NCI-H524 treated with DMSO at 0.1 percent for 48 hours (cell line): ENCODE measurements at regions not wholly inside any gene's neighbourhood (a gene's known extent, or its start where the extent isn't known, plus 50 kb on each side); places are given as distances from the start of the nearest gene placed in this dataset.
"Not testable (repeated sequence)": the region's sequence is repeated elsewhere in the genome, so short reads cannot be mapped to it uniquely, and the experiment has no call there.

Experiments
- DNase-seq: peaks from one replicate; lab custom pipeline; 2025; lab: John Stamatoyannopoulos, UW

- no peak for DNase-seq
Observed at GRCh38 chr5:109575506-109575905, 114.2 kb upstream of the MAN2A1 start.

DNA sequence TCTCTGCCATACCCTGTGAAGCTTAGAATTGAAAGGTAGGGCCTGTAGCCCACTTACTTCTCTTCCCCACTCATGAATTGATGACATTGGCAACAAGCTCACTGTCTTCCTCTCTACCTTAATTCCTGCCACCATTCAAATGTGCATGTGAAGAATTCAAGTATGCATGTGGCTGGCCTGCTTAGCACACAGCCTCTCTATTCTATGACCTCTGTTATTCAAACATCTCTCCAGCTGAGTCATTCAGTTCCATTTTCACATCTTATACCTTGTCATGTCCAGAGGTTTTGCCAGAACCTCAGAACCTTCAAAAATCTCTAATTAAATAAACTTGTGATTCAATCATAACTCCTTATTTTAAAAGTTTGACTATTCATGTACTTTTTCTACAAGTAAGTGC lies 114.7 kb upstream of the MAN2A1 start:
- DNase-seq = no peak

DNA sequence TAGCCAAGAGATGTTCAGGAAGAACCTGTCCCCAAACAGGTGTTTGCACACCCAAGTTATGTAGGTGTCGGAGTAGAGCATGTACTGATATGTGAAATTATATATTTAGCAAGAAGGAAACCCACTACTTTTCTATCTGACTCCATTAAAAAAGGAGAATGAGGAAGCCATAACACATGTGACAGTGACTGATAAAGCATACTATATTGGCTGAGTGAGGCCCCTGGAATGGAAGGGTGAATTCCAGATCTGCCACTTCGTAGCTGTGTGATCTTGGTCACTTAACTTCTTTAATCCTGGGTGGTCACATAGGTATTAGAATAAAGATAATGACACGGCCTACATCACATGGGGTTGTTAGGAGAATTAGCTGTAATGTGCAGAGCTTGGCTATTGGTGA lies 116.0 kb upstream of the MAN2A1 start:
- no peak for DNase-seq

DNA sequence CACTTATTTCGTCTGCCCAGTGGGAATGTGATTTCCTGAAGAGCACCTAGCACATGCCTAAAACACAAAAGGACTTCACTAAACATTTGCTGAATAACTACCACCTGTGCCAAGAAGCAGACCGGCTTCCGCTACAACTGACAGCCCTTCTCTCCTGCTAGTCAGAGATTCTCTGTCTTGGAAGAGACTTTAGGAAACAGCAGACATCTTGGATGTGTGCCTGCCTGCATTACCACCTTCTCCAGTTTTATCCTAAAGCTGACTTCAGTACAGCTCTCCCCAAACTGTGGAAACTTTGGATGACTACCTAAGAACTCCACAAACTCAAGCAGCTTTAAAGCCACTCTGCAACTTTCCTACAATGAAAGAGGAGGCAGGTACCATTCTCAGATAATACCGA lies 116.5 kb upstream of the MAN2A1 start:
- no peak for DNase-seq

GRCh38 chr5:109571785-109572184 lies 117.9 kb upstream of the MAN2A1 start:
- DNase-seq = no peak

DNA sequence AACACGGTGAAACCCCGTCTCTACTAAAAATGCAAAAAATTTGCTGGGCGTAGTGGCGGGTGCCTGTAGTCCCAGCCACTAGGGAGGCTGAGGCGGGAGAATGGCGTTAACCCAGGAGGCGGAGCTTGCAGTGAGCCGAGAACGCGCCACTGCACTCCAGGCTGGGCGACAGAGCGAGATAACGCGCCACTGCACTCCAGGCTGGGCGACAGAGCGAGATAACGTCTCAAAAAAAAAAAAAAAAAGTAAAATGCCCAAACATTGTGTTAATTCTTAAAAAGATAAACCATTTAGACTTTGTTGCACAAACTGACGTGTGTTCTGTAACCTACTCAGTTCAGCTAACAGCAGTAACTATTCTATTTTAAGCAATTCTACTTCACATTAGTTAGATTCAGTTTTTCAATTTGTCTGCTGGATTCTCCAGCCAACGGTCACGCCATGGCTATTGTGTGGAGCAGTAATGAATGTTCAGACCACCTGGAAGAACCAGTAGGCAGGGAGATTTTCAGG lies 119.3 kb upstream of the MAN2A1 start:
- DNase-seq = no peak

DNA sequence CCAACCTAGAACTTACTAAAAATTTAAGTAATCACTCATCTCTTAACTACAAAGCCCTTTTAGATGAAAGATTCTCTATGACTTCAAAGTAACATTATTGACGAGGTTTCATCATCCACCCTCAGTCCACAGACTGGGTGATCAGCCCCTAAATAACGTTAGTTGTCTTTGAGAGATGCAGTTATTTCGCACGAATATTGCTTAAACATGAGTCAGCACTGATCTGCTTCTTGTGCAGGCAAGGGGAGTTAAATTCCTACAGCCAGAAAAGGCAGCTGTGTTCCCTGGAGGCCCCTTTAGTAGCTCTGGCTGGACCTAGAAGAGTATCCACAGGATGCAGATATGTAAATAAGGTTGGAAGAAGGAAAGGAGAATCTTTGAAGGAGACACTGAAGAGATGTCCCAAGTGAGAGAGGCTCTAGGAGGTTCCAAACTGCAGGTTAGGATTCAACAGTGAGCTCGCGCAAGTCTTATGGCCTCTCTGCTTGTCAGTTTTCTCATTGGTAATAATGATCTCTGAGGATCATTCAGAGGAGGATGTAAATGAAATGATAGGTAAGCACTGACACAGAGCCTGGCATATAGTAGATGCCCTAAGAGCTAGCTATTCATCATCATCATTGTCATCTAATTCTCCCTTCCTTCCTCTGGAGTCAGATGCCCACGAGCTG lies 122.2 kb upstream of the MAN2A1 start:
- no peak for DNase-seq

GRCh38 chr5:109566361-109566760 lies 123.4 kb upstream of the MAN2A1 start:
- DNase-seq = no peak

DNA sequence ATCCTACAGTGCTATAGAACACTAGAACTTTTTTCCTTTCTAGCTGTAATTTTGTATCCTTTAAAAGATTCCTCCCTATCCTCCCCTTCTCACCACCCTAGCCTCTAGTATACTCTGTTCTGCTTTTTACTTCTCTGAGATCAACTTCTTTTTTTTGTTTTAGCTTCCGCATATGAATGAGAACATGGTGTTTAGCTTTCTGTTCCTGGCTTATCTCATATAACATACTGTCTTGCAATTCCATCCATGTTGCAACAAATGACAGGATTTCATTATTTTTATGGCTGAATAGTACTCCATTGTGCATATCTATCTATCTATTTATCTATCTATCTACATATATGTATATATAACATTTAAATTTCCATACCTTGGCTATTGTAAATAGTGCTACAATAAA lies 126.0 kb upstream of the MAN2A1 start:
- no peak for DNase-seq

DNA sequence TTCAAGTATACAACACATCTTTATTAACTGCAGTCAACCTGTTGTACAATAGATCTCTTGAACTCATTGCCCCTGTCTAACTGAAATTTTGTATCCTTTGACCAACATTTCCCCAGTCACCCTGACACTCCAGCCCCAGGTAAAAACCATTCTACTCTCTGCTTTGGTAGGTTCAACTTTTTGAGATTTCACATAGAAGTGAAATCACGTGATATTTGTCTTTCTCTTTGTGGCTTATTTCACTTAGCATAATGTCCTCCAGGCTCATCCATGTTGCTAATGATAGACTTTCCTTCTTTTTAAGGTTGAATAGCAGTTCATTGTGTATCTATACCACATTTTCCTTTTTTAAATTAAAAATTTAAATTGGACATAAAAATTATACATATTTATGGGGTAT lies 126.5 kb upstream of the MAN2A1 start:
- DNase-seq = no peak

GRCh38 chr5:109562441-109562840 lies 127.3 kb upstream of the MAN2A1 start:
- no peak for DNase-seq

DNA sequence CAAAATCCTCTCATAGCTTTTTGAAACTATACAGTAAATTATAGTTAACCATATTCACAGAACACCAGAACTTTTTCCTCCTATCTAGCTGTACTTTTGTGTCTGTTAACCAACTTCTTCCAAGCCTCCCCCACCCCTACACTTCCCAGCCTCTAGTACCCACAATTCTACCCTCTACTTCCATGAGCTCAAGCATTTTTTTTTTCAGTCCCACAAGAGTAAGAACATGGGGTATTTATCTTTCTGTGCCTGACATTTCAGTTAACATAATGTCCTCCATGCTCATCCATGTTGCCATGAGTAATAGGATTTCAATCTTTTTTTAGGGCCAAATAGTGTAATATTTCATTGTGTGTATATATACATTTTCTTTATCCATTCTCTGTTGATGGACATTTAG lies 128.3 kb upstream of the MAN2A1 start:
- DNase-seq = no peak

DNA sequence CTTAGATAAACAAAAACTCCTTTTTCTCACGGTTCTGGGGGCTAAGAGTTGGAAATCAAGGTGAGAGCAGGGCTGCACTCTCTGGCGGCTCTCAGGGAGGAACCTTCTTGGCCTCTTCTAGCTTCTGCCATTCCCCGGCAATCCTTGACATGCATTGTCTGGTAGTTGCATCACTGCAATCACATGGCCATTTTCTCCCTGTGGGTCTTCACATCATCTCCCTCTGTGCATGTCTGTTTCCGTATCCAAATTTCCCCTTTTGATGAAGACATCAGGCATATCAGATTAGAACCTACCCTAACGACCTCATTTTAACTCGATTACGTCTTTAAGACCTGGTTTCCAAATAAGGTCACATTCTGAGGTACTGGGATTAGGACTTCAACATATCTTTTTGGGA lies 129.2 kb upstream of the MAN2A1 start:
- DNase-seq = no peak

DNA sequence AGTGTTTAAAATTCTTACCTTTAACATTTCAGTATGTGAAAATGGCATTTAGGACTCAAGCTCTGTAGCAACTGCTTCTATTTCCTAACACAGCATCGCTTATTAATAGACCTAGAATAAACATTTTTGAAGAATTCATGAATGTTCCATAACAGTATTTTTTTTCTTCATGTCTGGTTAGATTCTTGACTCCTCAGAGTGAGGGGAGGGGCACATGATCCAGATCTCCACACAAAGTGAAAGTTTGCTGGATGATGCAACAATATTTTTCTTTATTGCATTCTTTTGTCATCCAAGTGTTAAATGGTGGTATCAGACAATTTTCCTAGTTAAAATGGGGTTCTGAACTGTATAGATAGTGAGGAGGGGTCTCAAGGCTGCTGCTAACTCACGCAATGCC lies 130.8 kb upstream of the MAN2A1 start:
- no peak for DNase-seq

DNA sequence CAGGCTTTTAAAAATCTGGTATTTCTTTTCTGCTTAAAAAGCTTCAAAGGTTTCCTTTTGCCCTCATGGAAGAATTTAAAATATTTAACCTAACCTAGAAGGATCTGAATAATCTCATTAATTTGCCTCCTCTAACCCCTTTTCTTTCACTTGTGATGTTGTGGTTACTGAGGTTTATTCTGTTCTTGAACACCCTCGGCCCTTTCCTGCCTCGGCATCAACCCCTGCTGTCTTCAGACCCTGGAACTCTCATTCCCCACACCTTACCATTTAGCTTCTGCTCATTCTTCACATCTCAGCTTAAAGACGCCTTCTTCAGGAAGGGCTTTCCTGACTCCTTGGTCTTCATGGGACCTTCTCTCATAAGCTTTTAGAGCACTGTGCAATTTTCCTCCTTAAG lies 131.4 kb upstream of the MAN2A1 start:
- DNase-seq = no peak

DNA sequence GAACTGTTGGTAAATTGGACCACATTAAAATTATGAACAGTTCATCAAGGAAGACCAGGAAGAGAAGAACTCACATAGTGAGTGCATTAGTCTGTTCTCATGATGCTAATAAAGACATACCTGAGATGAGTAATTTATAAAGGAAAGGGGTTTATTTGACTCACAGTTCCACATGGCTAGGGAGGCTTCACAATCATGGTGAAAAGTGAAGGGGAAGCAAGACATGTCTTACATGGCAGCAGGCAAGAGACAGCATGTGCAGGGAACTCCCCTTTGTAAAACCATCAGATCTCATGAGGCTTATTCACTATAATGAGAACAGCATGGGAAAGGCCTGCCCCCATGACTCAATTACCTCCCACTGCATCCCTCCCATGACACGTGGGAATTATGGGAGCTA lies 135.9 kb upstream of the MAN2A1 start:
- no peak for DNase-seq

GRCh38 chr5:109551234-109551633 lies 138.5 kb upstream of the MAN2A1 start:
- not testable (repeated sequence) for DNase-seq

DNA sequence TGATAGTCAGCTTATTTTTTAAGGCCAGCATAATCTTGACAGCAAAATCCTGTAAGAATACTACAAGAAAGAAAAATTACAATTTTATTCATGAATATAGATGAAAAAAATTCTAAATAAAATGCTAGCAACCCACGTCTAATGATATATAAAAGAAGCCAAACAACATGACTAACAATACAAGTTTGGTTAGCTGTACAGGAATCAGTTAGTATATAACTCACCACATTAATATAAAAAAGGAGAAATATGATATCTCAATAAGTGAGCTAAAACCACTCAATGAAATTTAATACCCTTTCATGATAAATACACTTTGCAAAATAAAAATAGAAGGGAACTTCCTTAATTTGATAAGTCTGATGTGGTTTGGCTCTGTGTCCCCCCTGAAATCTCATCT lies 139.7 kb upstream of the MAN2A1 start:
- DNase-seq = no peak

DNA sequence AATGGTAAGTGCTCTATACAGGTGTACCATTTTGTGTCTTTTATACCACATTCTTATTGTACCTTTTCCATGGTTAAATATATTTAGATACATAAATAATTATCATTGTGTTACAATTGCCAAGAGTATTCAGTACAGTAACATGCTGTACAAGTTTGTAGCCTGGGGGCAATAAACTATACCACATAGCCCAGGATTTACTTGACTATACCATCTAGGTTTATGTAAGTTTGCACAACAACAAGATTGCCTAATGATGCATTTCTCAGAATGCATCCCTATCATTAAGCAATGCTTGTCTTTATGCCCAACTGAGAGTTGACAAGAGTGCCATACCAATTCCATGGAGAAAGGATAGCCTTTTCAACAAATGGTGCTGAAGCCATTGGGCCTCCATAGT lies 136.7 kb upstream of the PJA2 start:
- DNase-seq = no peak

DNA sequence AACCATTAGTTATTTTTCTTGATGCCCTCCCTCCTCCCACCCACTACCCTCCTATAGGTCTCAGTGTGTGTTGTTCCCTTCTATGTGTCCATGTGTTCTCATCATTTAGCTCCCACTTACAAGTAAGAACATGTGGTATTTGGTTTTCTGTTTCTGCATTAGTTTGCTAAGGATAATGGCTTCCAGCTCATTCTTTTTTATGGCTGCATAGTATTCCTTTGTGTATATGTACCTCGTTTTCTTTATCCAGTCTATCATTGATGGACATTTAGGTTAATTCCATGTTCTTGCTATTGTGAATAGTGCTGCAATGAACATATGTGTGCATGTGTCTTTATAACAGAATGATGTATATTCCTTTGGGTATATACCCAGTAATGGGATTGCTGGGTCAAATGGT lies 135.1 kb upstream of the PJA2 start:
- not testable (repeated sequence) for DNase-seq

DNA sequence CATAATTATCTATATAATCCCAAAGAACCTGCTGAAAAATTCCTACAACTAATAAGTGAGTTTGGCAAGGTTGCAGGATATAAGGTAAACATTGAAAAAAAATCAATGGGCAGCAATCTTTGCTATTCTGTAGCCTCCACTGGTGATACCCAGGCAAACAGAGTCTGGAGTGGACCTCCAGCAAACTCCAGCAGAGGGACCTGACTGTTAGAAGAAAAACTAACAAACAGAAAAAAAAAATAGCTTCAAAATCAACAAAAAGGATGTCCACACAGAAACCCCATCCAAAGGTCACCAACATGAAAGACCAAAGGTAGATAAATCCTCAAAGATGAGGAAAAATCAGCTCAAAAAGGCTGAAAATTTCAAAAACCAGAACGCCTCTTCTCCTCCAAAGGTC lies 128.9 kb upstream of the PJA2 start:
- DNase-seq = not testable (repeated sequence)

DNA sequence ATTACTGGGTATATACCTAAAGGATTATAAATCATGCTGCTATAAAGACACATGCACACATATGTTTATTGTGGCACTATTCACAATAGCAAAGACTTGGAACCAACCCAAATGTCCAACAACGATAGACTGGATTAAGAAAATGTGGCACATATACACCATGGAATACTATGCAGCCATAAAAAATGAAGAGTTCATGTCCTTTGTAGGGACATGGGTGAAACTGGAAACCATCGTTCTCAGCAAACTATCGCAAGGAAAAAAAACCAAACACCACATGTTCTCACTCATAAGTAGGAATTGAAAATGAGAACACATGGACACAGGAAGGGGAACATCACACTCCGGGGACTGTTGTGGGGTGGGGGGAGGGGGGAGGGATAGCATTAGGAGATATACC lies 125.3 kb upstream of the PJA2 start:
- DNase-seq = not testable (repeated sequence)

- DNase-seq = no peak
Observed at GRCh38 chr5:109533751-109534272, 124.0 kb upstream of the PJA2 start.

GRCh38 chr5:109532773-109533364 lies 123.1 kb upstream of the PJA2 start:
- no peak for DNase-seq
